ENCODE measurements at regions not wholly inside any gene's neighbourhood (a gene's known extent, or its start where the extent isn't known, plus 50 kb on each side); places are given as distances from the start of the nearest gene placed in this dataset.

GRCh38 chr13:87344176-87344575 lies 327.0 kb upstream of the SLITRK5 start:
- Histone ChIP-seq H3K27me3 (ENCODE audit: control insufficient read depth in 1 of 2, insufficient read depth in 2 of 2, low read length in 2 of 2) (no peaks in the 10 kb centered on the region), H3K27ac (ENCODE audit: low read depth in 2 of 2, low read length in 1 of 2) (no peak overlapping the region), H3K4me3 (ENCODE audit: low read depth in 1 of 2, low read length in 2 of 2) (no peak overlapping the region), H3K36me3 (ENCODE audit: control insufficient read depth in 2 of 2, insufficient read depth in 2 of 2, low read length in 1 of 2) (no peaks in the 10 kb centered on the region), H3K4me1 (ENCODE audit: control insufficient read depth in 2 of 2, insufficient read depth in 2 of 2, low read length in 1 of 2) (no peaks in the 10 kb centered on the region), H3K9me3 (ENCODE audit: control insufficient read depth in 2 of 2, insufficient read depth in 1 of 2, low read depth in 1 of 2, low read length in 1 of 2) (no peaks in the 10 kb centered on the region)
- WGBS, 2 donors = 66 to 75% methylated on average over 2 of the region's 2 CpGs

- no peaks in the 10 kb centered on the region for H3K4me1 ChIP-seq (ENCODE audit: control insufficient read depth in 2 of 2, insufficient read depth in 2 of 2, low read length in 1 of 2)
- H3K9me3 ChIP-seq (ENCODE audit: control insufficient read depth in 2 of 2, insufficient read depth in 1 of 2, low read depth in 1 of 2, low read length in 1 of 2) = peaks cover 0 to 3% of the 10 kb centered on the region in 2 donors
- 54 to 62% methylated on average over 6 of the region's 6 CpGs for WGBS, 2 donors
- H3K27me3 ChIP-seq (ENCODE audit: control insufficient read depth in 1 of 2, insufficient read depth in 2 of 2, low read length in 2 of 2) = no peaks in the 10 kb centered on the region
- no peak overlapping the region for H3K27ac ChIP-seq (ENCODE audit: low read depth in 2 of 2, low read length in 1 of 2)
- no peaks in the 10 kb centered on the region for H3K36me3 ChIP-seq (ENCODE audit: control insufficient read depth in 2 of 2, insufficient read depth in 2 of 2, low read length in 1 of 2)
- no peak overlapping the region for H3K4me3 ChIP-seq (ENCODE audit: low read depth in 1 of 2, low read length in 2 of 2)
Measured at GRCh38 chr13:87355451-87355850, 315.7 kb upstream of the SLITRK5 start.

- Histone ChIP-seq H3K27ac (ENCODE audit: low read depth in 2 of 2, low read length in 1 of 2) (peak overlapping the region in 1 of 2 donors; percentile 22), H3K36me3 (ENCODE audit: control insufficient read depth in 2 of 2, insufficient read depth in 2 of 2, low read length in 1 of 2) (no peaks in the 10 kb centered on the region), H3K27me3 (ENCODE audit: control insufficient read depth in 1 of 2, insufficient read depth in 2 of 2, low read length in 2 of 2) (no peaks in the 10 kb centered on the region), H3K4me1 (ENCODE audit: control insufficient read depth in 2 of 2, insufficient read depth in 2 of 2, low read length in 1 of 2) (no peaks in the 10 kb centered on the region), H3K4me3 (ENCODE audit: low read depth in 1 of 2, low read length in 2 of 2) (no peak overlapping the region), H3K9me3 (ENCODE audit: control insufficient read depth in 2 of 2, insufficient read depth in 1 of 2, low read depth in 1 of 2, low read length in 1 of 2) (peaks cover 0 to 3% of the 10 kb centered on the region in 2 donors)
- WGBS, 2 donors = 64 to 66% methylated on average over 8 of the region's 8 CpGs
Measured at GRCh38 chr13:87356314-87356713, 314.9 kb upstream of the SLITRK5 start.

- no peaks in the 10 kb centered on the region for H3K27me3 ChIP-seq (ENCODE audit: control insufficient read depth in 1 of 2, insufficient read depth in 2 of 2, low read length in 2 of 2)
- H3K27ac ChIP-seq (ENCODE audit: low read depth in 2 of 2, low read length in 1 of 2) = no peak overlapping the region
- H3K36me3 ChIP-seq (ENCODE audit: control insufficient read depth in 2 of 2, insufficient read depth in 2 of 2, low read length in 1 of 2) = no peaks in the 10 kb centered on the region
- no peaks in the 10 kb centered on the region for H3K4me1 ChIP-seq (ENCODE audit: control insufficient read depth in 2 of 2, insufficient read depth in 2 of 2, low read length in 1 of 2)
- H3K4me3 ChIP-seq (ENCODE audit: low read depth in 1 of 2, low read length in 2 of 2) = no peak overlapping the region
- peaks cover 0 to 3% of the 10 kb centered on the region in 2 donors for H3K9me3 ChIP-seq (ENCODE audit: control insufficient read depth in 2 of 2, insufficient read depth in 1 of 2, low read depth in 1 of 2, low read length in 1 of 2)
Measured at GRCh38 chr13:87358319-87358718, 312.9 kb upstream of the SLITRK5 start.

- no peaks in the 10 kb centered on the region for H3K27me3 ChIP-seq (ENCODE audit: control insufficient read depth in 1 of 2, insufficient read depth in 2 of 2, low read length in 2 of 2)
- H3K36me3 ChIP-seq (ENCODE audit: control insufficient read depth in 2 of 2, insufficient read depth in 2 of 2, low read length in 1 of 2) = no peaks in the 10 kb centered on the region
- H3K9me3 ChIP-seq (ENCODE audit: control insufficient read depth in 2 of 2, insufficient read depth in 1 of 2, low read depth in 1 of 2, low read length in 1 of 2) = no peaks in the 10 kb centered on the region
- H3K4me3 ChIP-seq (ENCODE audit: low read depth in 1 of 2, low read length in 2 of 2) = no peak overlapping the region
- no peak overlapping the region for H3K27ac ChIP-seq (ENCODE audit: low read depth in 2 of 2, low read length in 1 of 2)
- 86 to 90% methylated on average over 1 of the region's 1 CpG for WGBS, 2 donors
- no peaks in the 10 kb centered on the region for H3K4me1 ChIP-seq (ENCODE audit: control insufficient read depth in 2 of 2, insufficient read depth in 2 of 2, low read length in 1 of 2)
Measured at GRCh38 chr13:87361216-87361615, 310.0 kb upstream of the SLITRK5 start.

- Histone ChIP-seq H3K9me3 (ENCODE audit: control insufficient read depth in 2 of 2, insufficient read depth in 1 of 2, low read depth in 1 of 2, low read length in 1 of 2) (no peaks in the 10 kb centered on the region), H3K4me1 (ENCODE audit: control insufficient read depth in 2 of 2, insufficient read depth in 2 of 2, low read length in 1 of 2) (no peaks in the 10 kb centered on the region), H3K36me3 (ENCODE audit: control insufficient read depth in 2 of 2, insufficient read depth in 2 of 2, low read length in 1 of 2) (no peaks in the 10 kb centered on the region), H3K27me3 (ENCODE audit: control insufficient read depth in 1 of 2, insufficient read depth in 2 of 2, low read length in 2 of 2) (no peaks in the 10 kb centered on the region), H3K4me3 (ENCODE audit: low read depth in 1 of 2, low read length in 2 of 2) (no peak overlapping the region), H3K27ac (ENCODE audit: low read depth in 2 of 2, low read length in 1 of 2) (no peak overlapping the region)
- 85 to 92% methylated on average over 2 of the region's 2 CpGs for WGBS, 2 donors
Measured at GRCh38 chr13:87368639-87369038, 302.5 kb upstream of the SLITRK5 start.

GRCh38 chr13:87376081-87376480 lies 295.1 kb upstream of the SLITRK5 start:
- WGBS, 2 donors = 80 to 85% methylated on average over 1 of the region's 1 CpG
- Histone ChIP-seq H3K27me3 (ENCODE audit: control insufficient read depth in 1 of 2, insufficient read depth in 2 of 2, low read length in 2 of 2) (no peaks in the 10 kb centered on the region), H3K27ac (ENCODE audit: low read depth in 2 of 2, low read length in 1 of 2) (no peak overlapping the region), H3K9me3 (ENCODE audit: control insufficient read depth in 2 of 2, insufficient read depth in 1 of 2, low read depth in 1 of 2, low read length in 1 of 2) (peaks cover 0 to 2% of the 10 kb centered on the region in 2 donors), H3K4me3 (ENCODE audit: low read depth in 1 of 2, low read length in 2 of 2) (no peak overlapping the region), H3K4me1 (ENCODE audit: control insufficient read depth in 2 of 2, insufficient read depth in 2 of 2, low read length in 1 of 2) (no peaks in the 10 kb centered on the region), H3K36me3 (ENCODE audit: control insufficient read depth in 2 of 2, insufficient read depth in 2 of 2, low read length in 1 of 2) (no peaks in the 10 kb centered on the region)

- 82 to 95% methylated on average over 3 of the region's 3 CpGs for WGBS, 2 donors
- H3K4me3 ChIP-seq (ENCODE audit: low read depth in 1 of 2, low read length in 2 of 2) = no peak overlapping the region
- H3K27ac ChIP-seq (ENCODE audit: low read depth in 2 of 2, low read length in 1 of 2) = no peak overlapping the region
- H3K27me3 ChIP-seq (ENCODE audit: control insufficient read depth in 1 of 2, insufficient read depth in 2 of 2, low read length in 2 of 2) = no peaks in the 10 kb centered on the region
- no peaks in the 10 kb centered on the region for H3K36me3 ChIP-seq (ENCODE audit: control insufficient read depth in 2 of 2, insufficient read depth in 2 of 2, low read length in 1 of 2)
- H3K9me3 ChIP-seq (ENCODE audit: control insufficient read depth in 2 of 2, insufficient read depth in 1 of 2, low read depth in 1 of 2, low read length in 1 of 2) = no peaks in the 10 kb centered on the region
- no peaks in the 10 kb centered on the region for H3K4me1 ChIP-seq (ENCODE audit: control insufficient read depth in 2 of 2, insufficient read depth in 2 of 2, low read length in 1 of 2)
Measured at GRCh38 chr13:87384099-87384498, 287.1 kb upstream of the SLITRK5 start.

GRCh38 chr13:87393358-87393757 lies 277.8 kb upstream of the SLITRK5 start:
- Histone ChIP-seq H3K4me3 (ENCODE audit: low read depth in 1 of 2, low read length in 2 of 2) (no peak overlapping the region), H3K27me3 (ENCODE audit: control insufficient read depth in 1 of 2, insufficient read depth in 2 of 2, low read length in 2 of 2) (no peaks in the 10 kb centered on the region), H3K36me3 (ENCODE audit: control insufficient read depth in 2 of 2, insufficient read depth in 2 of 2, low read length in 1 of 2) (no peaks in the 10 kb centered on the region), H3K4me1 (ENCODE audit: control insufficient read depth in 2 of 2, insufficient read depth in 2 of 2, low read length in 1 of 2) (no peaks in the 10 kb centered on the region), H3K9me3 (ENCODE audit: control insufficient read depth in 2 of 2, insufficient read depth in 1 of 2, low read depth in 1 of 2, low read length in 1 of 2) (no peaks in the 10 kb centered on the region), H3K27ac (ENCODE audit: low read depth in 2 of 2, low read length in 1 of 2) (no peak overlapping the region)

GRCh38 chr13:87398047-87398446 lies 273.1 kb upstream of the SLITRK5 start:
- no peaks in the 10 kb centered on the region for H3K36me3 ChIP-seq (ENCODE audit: control insufficient read depth in 2 of 2, insufficient read depth in 2 of 2, low read length in 1 of 2)
- no peaks in the 10 kb centered on the region for H3K9me3 ChIP-seq (ENCODE audit: control insufficient read depth in 2 of 2, insufficient read depth in 1 of 2, low read depth in 1 of 2, low read length in 1 of 2)
- H3K27me3 ChIP-seq (ENCODE audit: control insufficient read depth in 1 of 2, insufficient read depth in 2 of 2, low read length in 2 of 2) = no peaks in the 10 kb centered on the region
- no peak overlapping the region for H3K27ac ChIP-seq (ENCODE audit: low read depth in 2 of 2, low read length in 1 of 2)
- no peaks in the 10 kb centered on the region for H3K4me1 ChIP-seq (ENCODE audit: control insufficient read depth in 2 of 2, insufficient read depth in 2 of 2, low read length in 1 of 2)
- no peak overlapping the region for H3K4me3 ChIP-seq (ENCODE audit: low read depth in 1 of 2, low read length in 2 of 2)
- WGBS, 2 donors = 77 to 82% methylated on average over 3 of the region's 3 CpGs

Data from esophagus (tissue), 2 donors.